GM23338 (cell line): ENCODE measurements at regions not wholly inside any gene's neighbourhood (a gene's known extent, or its start where the extent isn't known, plus 50 kb on each side); places are given as distances from the start of the nearest gene placed in this dataset.

Experiments used
- ATAC-seq: fragments of 200-7000 bp; cut with Tn5 transposase; 3 replicates; pipeline ENCODE4 v1.9.1; 2020
- DNase-seq: peaks from one replicate; pipeline ENCODE4 v3.0.0-alpha.2; 2015; ENCODE audit warnings: low spot score
- H2AFZ ChIP-seq: fragments of 200-600 bp; sonication (generic); 2 replicates; pipeline ENCODE4 v1.8.0; 2016; ENCODE audit warnings: antibody characterized with exemption, mild to moderate bottlenecking, moderate library complexity
- H3F3A ChIP-seq: fragments of 200-600 bp; sonication (generic); replicated peaks from 2 replicates; pipeline ENCODE4 v1.8.0; 2017; ENCODE audit warnings: antibody characterized with exemption, mixed run types, low read depth
- H3K27ac ChIP-seq: fragments of 200-600 bp; sonication (generic); 2 replicates; pipeline ENCODE4 v1.6.1; 2016; ENCODE audit warnings: low read depth
- H3K27me3 ChIP-seq: fragments of 200-600 bp; sonication (generic); 2 replicates; pipeline ENCODE4 v1.8.0; 2016; ENCODE audit warnings: mild to moderate bottlenecking, mixed run types, moderate library complexity; ENCODE audit not compliant: insufficient read depth
- H3K36me3 ChIP-seq: fragments of 200-600 bp; sonication (generic); 2 replicates; pipeline ENCODE4 v1.8.0; 2016; ENCODE audit warnings: mild to moderate bottlenecking; ENCODE audit not compliant: insufficient read depth
- H3K4me1 ChIP-seq: fragments of 200-600 bp; sonication (generic); 2 replicates; pipeline ENCODE4 v1.8.0; 2016; ENCODE audit warnings: mild to moderate bottlenecking, moderate library complexity; ENCODE audit not compliant: insufficient read depth
- H3K4me2 ChIP-seq: fragments of 200-600 bp; sonication (generic); 2 replicates; pipeline ENCODE4 v1.7.1; 2017; ENCODE audit warnings: mixed run types
- H3K4me3 ChIP-seq: fragments of 200-600 bp; sonication (generic); 2 replicates; pipeline ENCODE4 v1.6.1; 2016; ENCODE audit warnings: mixed run types
- H3K79me2 ChIP-seq: fragments of 200-600 bp; sonication (generic); replicated peaks from 2 replicates; pipeline ENCODE4 v1.8.0; 2017; ENCODE audit warnings: mild to moderate bottlenecking; ENCODE audit not compliant: insufficient read depth
- H3K9me2 ChIP-seq: fragments of 200-600 bp; sonication (generic); 2 replicates; pipeline ENCODE4 v1.8.0; 2017; ENCODE audit not compliant: insufficient read depth
- H4K20me1 ChIP-seq: fragments of 200-600 bp; sonication (generic); replicated peaks from 2 replicates; pipeline ENCODE4 v1.8.0; 2017; ENCODE audit warnings: mild to moderate bottlenecking; ENCODE audit not compliant: insufficient read depth
- H3K27ac Mint-ChIP-seq: 2 replicates; pipeline ENCODE4 v1.8.0; 2020; ENCODE audit warnings: inconsistent platforms, mild to moderate bottlenecking, moderate library complexity, mixed read lengths
- H3K27me3 Mint-ChIP-seq: 3 replicates; pipeline ENCODE4 v1.8.0; 2022; ENCODE audit warnings: low read depth, mild to moderate bottlenecking, moderate library complexity, mixed read lengths, inconsistent platforms; ENCODE audit not compliant: insufficient read depth, poor library complexity
- H3K36me3 Mint-ChIP-seq: 3 replicates; pipeline ENCODE4 v1.8.0; 2021; ENCODE audit warnings: low read depth, mild to moderate bottlenecking, inconsistent platforms, moderate library complexity, mixed read lengths
- H3K4me1 Mint-ChIP-seq: 3 replicates; pipeline ENCODE4 v1.8.0; 2020; ENCODE audit warnings: mild to moderate bottlenecking, inconsistent platforms, mixed read lengths
- H3K4me3 Mint-ChIP-seq: 3 replicates; pipeline ENCODE4 v1.8.0; 2021; ENCODE audit warnings: moderate library complexity, mild to moderate bottlenecking, inconsistent platforms, mixed read lengths
- H3K9me3 Mint-ChIP-seq: 3 replicates; pipeline ENCODE4 v1.8.0; 2020; ENCODE audit warnings: moderate library complexity, mild to moderate bottlenecking, inconsistent platforms, mixed read lengths
- EZH2 ChIP-seq: fragments of 200-600 bp; sonication (generic); IDR thresholded peaks from one replicate; pipeline ENCODE4 v1.8.0; 2017; ENCODE audit warnings: antibody characterized with exemption, mild to moderate bottlenecking, low read depth; ENCODE audit not compliant: unreplicated experiment
- EZH2phosphoT487 ChIP-seq: fragments of 200-600 bp; sonication (generic); IDR thresholded peaks from one replicate; pipeline ENCODE4 v1.8.1; 2018; ENCODE audit warnings: antibody characterized with exemption; ENCODE audit not compliant: unreplicated experiment
- NANOG ChIP-seq: IDR thresholded peaks from 2 replicates; pipeline ENCODE4 v1.6.1; 2016; ENCODE audit warnings: antibody characterized with exemption, borderline replicate concordance
- POLR2AphosphoS5 ChIP-seq: IDR thresholded peaks from 2 replicates; pipeline ENCODE4 v1.6.1; 2016; ENCODE audit warnings: antibody characterized with exemption, low read depth
- STAT1 ChIP-seq: IDR thresholded peaks from one replicate; pipeline ENCODE4 v1.6.1; 2016; ENCODE audit warnings: antibody characterized with exemption; ENCODE audit not compliant: unreplicated experiment
- TF ChIP-seq, protein P1 (sequence below), 2 experiments: fragments of 200-600 bp in 1 of 2; sonication (generic) in 1 of 2; conservative IDR thresholded peaks; 2 replicates each; pipeline versions ENCODE4 v1.5.1 to v1.6.1; 2016 to 2017; ENCODE audit warnings: antibody characterized with exemption in 2 of 2, low read depth in 2 of 2, mild to moderate bottlenecking in 2 of 2, moderate library complexity in 1 of 2
- TF ChIP-seq, protein P2 (sequence below): IDR thresholded peaks from one replicate; pipeline ENCODE4 v1.6.1; 2018; ENCODE audit warnings: antibody characterized with exemption; ENCODE audit not compliant: unreplicated experiment
- TF ChIP-seq, protein P3 (sequence below): IDR thresholded peaks from 2 replicates; pipeline ENCODE4 v1.6.1; 2016; ENCODE audit warnings: antibody characterized with exemption

DNA sequence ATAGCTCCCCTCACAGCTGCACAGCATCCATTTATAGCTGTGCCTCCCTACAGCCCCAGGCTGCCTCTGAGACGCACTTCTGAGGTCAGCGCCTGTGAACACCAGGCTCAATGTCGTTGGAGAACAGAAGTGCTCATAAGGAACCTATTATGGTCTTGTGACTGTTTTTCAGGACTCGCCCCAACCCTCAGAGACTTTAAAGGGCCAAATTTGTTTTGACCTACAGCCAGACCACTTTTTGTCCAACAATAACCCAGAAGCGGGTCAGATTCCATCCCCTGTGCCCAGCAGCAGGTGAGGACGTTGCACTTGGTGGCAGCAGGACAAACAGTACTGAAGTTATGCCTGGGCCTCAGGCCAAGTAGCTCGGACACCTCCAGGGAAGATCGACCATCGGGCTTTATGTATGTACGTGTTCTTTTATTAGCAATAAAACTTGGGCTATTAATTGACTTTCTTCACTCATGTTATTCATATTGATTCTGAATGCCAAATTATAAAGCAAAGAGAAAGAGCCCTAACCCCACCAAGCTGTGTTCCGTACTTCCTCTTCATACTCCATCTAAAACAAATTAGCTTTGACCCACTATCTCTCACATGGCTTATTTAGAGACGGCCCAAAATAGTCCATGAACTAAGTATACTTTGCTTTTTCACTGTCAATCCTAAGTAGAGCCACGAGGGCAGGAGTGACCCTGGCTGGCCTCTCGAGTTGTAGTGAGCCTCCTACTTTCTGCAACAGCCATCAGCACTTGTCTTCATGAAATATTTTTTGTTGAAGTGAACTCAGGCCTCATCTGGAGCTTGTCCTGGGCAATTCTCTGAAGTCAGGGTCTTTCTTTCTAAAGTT is 92.3 kb upstream of the PAX6 start:
- H4K20me1 ChIP-seq, result no peaks in the 10 kb centered on the region
- no peak for ATAC-seq
- no peak overlapping the region for H2AFZ ChIP-seq
- H3K36me3 ChIP-seq, result no peaks in the 10 kb centered on the region
- peaks cover 20% of the 10 kb centered on the region for H3K9me2 ChIP-seq
- no peaks in the 10 kb centered on the region for H3K79me2 ChIP-seq
- H3K4me2 ChIP-seq, result no peak overlapping the region
- TF ChIP-seq, protein P1, sequence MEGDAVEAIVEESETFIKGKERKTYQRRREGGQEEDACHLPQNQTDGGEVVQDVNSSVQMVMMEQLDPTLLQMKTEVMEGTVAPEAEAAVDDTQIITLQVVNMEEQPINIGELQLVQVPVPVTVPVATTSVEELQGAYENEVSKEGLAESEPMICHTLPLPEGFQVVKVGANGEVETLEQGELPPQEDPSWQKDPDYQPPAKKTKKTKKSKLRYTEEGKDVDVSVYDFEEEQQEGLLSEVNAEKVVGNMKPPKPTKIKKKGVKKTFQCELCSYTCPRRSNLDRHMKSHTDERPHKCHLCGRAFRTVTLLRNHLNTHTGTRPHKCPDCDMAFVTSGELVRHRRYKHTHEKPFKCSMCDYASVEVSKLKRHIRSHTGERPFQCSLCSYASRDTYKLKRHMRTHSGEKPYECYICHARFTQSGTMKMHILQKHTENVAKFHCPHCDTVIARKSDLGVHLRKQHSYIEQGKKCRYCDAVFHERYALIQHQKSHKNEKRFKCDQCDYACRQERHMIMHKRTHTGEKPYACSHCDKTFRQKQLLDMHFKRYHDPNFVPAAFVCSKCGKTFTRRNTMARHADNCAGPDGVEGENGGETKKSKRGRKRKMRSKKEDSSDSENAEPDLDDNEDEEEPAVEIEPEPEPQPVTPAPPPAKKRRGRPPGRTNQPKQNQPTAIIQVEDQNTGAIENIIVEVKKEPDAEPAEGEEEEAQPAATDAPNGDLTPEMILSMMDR (conservative IDR thresholded peaks at IDR 0.05; ENCODE audit: low read depth in 2 of 2), result no peak
- no peak for TF ChIP-seq EZH2phosphoT487
- no peak for TF ChIP-seq STAT1
- no peak for TF ChIP-seq EZH2
- no peak for TF ChIP-seq POLR2AphosphoS5
- TF ChIP-seq, protein P2, sequence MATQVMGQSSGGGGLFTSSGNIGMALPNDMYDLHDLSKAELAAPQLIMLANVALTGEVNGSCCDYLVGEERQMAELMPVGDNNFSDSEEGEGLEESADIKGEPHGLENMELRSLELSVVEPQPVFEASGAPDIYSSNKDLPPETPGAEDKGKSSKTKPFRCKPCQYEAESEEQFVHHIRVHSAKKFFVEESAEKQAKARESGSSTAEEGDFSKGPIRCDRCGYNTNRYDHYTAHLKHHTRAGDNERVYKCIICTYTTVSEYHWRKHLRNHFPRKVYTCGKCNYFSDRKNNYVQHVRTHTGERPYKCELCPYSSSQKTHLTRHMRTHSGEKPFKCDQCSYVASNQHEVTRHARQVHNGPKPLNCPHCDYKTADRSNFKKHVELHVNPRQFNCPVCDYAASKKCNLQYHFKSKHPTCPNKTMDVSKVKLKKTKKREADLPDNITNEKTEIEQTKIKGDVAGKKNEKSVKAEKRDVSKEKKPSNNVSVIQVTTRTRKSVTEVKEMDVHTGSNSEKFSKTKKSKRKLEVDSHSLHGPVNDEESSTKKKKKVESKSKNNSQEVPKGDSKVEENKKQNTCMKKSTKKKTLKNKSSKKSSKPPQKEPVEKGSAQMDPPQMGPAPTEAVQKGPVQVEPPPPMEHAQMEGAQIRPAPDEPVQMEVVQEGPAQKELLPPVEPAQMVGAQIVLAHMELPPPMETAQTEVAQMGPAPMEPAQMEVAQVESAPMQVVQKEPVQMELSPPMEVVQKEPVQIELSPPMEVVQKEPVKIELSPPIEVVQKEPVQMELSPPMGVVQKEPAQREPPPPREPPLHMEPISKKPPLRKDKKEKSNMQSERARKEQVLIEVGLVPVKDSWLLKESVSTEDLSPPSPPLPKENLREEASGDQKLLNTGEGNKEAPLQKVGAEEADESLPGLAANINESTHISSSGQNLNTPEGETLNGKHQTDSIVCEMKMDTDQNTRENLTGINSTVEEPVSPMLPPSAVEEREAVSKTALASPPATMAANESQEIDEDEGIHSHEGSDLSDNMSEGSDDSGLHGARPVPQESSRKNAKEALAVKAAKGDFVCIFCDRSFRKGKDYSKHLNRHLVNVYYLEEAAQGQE, result no peak
- no peak for TF ChIP-seq NANOG
- TF ChIP-seq, protein P3, sequence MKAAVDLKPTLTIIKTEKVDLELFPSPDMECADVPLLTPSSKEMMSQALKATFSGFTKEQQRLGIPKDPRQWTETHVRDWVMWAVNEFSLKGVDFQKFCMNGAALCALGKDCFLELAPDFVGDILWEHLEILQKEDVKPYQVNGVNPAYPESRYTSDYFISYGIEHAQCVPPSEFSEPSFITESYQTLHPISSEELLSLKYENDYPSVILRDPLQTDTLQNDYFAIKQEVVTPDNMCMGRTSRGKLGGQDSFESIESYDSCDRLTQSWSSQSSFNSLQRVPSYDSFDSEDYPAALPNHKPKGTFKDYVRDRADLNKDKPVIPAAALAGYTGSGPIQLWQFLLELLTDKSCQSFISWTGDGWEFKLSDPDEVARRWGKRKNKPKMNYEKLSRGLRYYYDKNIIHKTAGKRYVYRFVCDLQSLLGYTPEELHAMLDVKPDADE, result no peak
- no peak for DNase-seq
- H3K36me3 Mint-ChIP-seq, result no peaks in the 10 kb centered on the region
- no peak overlapping the region for H3K4me3 ChIP-seq
- H3K27ac ChIP-seq, result no peak overlapping the region
- no peak overlapping the region for H3K27ac Mint-ChIP-seq
- H3K27me3 ChIP-seq, result no peaks in the 10 kb centered on the region
- H3K4me1 ChIP-seq, result no peaks in the 10 kb centered on the region
- no peak overlapping the region for H3K4me3 Mint-ChIP-seq
- H3K27me3 Mint-ChIP-seq, result peaks cover 5% of the 10 kb centered on the region
- H3F3A ChIP-seq, result no peaks in the 10 kb centered on the region
- H3K4me1 Mint-ChIP-seq, result peaks cover 4% of the 10 kb centered on the region; the same call in 1 of the 3 replicates
- no peaks in the 10 kb centered on the region; the same call in 2 of the 3 replicates for H3K9me3 Mint-ChIP-seq
